ENCODE measurements at regions not wholly inside any gene's neighbourhood (a gene's known extent, or its start where the extent isn't known, plus 50 kb on each side); places are given as distances from the start of the nearest gene placed in this dataset.

DNA sequence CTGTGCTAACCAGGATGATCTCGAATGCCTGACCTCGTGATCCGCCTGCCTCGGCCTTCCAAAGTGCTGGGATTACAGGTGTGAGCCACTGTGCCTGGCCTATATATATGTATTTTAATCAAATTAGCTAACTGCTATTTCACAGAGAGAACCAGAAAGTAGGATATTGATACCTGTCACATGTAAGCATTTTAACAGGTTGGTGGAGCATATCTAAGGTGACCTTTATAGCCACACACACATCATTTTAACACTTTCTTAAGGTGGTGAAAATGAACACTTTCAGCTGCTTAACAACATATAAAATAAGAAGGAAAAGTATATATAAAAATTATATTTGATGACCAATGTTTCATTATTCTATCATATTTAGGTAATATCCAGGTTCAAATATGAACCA, 57.0 kb upstream of the ATF7IP start:
- TF ChIP-seq, protein P1, sequence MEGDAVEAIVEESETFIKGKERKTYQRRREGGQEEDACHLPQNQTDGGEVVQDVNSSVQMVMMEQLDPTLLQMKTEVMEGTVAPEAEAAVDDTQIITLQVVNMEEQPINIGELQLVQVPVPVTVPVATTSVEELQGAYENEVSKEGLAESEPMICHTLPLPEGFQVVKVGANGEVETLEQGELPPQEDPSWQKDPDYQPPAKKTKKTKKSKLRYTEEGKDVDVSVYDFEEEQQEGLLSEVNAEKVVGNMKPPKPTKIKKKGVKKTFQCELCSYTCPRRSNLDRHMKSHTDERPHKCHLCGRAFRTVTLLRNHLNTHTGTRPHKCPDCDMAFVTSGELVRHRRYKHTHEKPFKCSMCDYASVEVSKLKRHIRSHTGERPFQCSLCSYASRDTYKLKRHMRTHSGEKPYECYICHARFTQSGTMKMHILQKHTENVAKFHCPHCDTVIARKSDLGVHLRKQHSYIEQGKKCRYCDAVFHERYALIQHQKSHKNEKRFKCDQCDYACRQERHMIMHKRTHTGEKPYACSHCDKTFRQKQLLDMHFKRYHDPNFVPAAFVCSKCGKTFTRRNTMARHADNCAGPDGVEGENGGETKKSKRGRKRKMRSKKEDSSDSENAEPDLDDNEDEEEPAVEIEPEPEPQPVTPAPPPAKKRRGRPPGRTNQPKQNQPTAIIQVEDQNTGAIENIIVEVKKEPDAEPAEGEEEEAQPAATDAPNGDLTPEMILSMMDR (conservative IDR thresholded peaks at IDR 0.05), result no peak
- no peaks in the 10 kb centered on the region for H3K36me3 Mint-ChIP-seq (ENCODE audit: low read depth)
- Histone ChIP-seq H3K27me3 (ENCODE audit: control insufficient read depth, insufficient read depth, low read length, poor library complexity, severe bottlenecking) (no peaks in the 10 kb centered on the region), H3K4me3 (ENCODE audit: low read length) (no peak overlapping the region), H3K27ac (ENCODE audit: low read depth, low read length) (no peak overlapping the region), H3K4me1 (ENCODE audit: control insufficient read depth, insufficient read depth, low read length) (no peaks in the 10 kb centered on the region), H3K36me3 (ENCODE audit: control insufficient read depth, insufficient read depth, low read length) (no peaks in the 10 kb centered on the region), H3K9ac (ENCODE audit: extremely low read depth, low read length, poor library complexity, severe bottlenecking) (no peak overlapping the region), H3K9me3 (ENCODE audit: control insufficient read depth, low read length) (no peaks in the 10 kb centered on the region)
- H3K4me3 Mint-ChIP-seq, result no peak overlapping the region
- 92% methylated on average over 4 of the region's 4 CpGs; no CpG with 5 or more reads in 1 of the 2 experiments for WGBS, 2 experiments (ENCODE audit: insufficient coverage in 1 of 2, insufficient read length in 1 of 2)
- no peak overlapping the region for H3K27ac Mint-ChIP-seq
- no peak for DNase-seq
- H3K4me1 Mint-ChIP-seq, result no peaks in the 10 kb centered on the region
- no peaks in the 10 kb centered on the region for H3K27me3 Mint-ChIP-seq (ENCODE audit: insufficient read depth)
- H3K9me3 Mint-ChIP-seq, result peaks cover 32% of the 10 kb centered on the region

DNA sequence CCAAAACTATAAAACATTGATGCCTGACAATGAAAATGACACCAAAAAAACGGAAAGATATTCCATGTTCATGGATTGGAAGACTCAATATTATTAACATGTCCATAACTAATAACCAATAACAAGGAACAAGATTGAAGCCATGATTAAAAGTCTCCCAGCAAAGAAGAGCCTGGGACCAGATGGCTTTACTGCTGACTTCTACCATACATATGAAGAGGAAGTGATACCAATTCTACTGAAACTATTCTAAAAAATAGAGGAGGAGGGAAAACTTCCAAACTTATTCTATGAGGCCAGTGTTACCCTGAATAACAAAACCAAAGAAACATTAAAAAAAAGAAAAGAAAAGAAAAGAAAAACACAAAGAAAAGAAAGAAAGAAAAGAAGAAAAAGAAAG, 54.6 kb upstream of the ATF7IP start:
- WGBS, 2 experiments (ENCODE audit: insufficient coverage in 1 of 2, insufficient read length in 1 of 2), result 88% methylated on average over 1 of the region's 1 CpG; no CpG with 5 or more reads in 1 of the 2 experiments
- H3K4me3 ChIP-seq (ENCODE audit: low read length), result no peak overlapping the region
- no peaks in the 10 kb centered on the region for H3K9me3 ChIP-seq (ENCODE audit: control insufficient read depth, low read length)
- DNase-seq, result no peak
- H3K9ac ChIP-seq (ENCODE audit: extremely low read depth, low read length, poor library complexity, severe bottlenecking), result no peak overlapping the region
- H3K27ac ChIP-seq (ENCODE audit: low read depth, low read length), result no peak overlapping the region
- no peaks in the 10 kb centered on the region for H3K27me3 Mint-ChIP-seq (ENCODE audit: insufficient read depth)
- no peaks in the 10 kb centered on the region for H3K27me3 ChIP-seq (ENCODE audit: control insufficient read depth, insufficient read depth, low read length, poor library complexity, severe bottlenecking)
- no peak overlapping the region for H3K4me3 Mint-ChIP-seq
- no peaks in the 10 kb centered on the region for H3K36me3 Mint-ChIP-seq (ENCODE audit: low read depth)
- no peaks in the 10 kb centered on the region for H3K4me1 ChIP-seq (ENCODE audit: control insufficient read depth, insufficient read depth, low read length)
- H3K36me3 ChIP-seq (ENCODE audit: control insufficient read depth, insufficient read depth, low read length), result no peaks in the 10 kb centered on the region
- TF ChIP-seq, protein P1 (conservative IDR thresholded peaks at IDR 0.05), result no peak
- H3K27ac Mint-ChIP-seq, result no peak overlapping the region
- H3K9me3 Mint-ChIP-seq, result peaks cover 26% of the 10 kb centered on the region
- no peaks in the 10 kb centered on the region for H3K4me1 Mint-ChIP-seq

DNA sequence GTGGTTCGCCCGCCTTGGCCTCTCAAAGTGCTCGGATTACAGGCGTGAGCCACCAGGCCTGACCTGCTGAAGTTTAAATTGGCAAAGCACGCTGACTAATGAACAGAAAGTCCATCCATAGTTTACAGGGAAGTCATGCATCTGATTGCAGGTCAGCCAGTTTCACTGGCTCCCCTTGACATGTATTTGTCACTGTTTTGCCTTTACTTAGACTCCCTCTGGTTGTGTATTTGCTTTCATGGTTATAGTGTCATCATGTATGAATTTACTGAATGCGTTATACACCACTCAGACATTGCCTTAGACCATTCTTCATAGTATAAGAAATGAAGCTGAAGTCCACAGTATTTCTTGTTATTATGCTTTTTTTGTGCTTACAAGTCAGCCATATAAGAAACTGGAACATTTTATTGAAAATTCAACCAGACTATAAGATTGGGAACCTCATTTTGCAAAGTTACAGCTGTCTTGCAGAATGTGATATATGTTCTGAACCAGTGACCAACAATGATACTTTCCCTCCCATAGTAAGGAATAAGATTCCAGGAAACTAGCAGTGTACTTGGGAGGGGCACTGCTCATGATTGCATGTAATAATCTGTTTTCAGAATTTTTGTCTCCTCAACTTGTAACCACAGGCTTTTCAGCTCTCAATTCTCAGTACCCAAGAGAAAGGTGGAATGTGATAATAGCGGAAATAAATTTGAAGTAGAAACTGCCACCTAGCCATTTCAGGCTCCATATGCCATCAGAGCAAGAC, 51.9 kb upstream of the ATF7IP start:
- H3K27me3 ChIP-seq (ENCODE audit: control insufficient read depth, insufficient read depth, low read length, poor library complexity, severe bottlenecking), result no peaks in the 10 kb centered on the region
- peaks cover 20% of the 10 kb centered on the region for H3K9me3 Mint-ChIP-seq
- TF ChIP-seq, protein P1 (conservative IDR thresholded peaks at IDR 0.05), result no peak
- WGBS, 2 experiments (ENCODE audit: insufficient coverage in 1 of 2, insufficient read length in 1 of 2), result 87 to 93% methylated on average over 4 to 7 of the region's 7 CpGs
- H3K36me3 Mint-ChIP-seq (ENCODE audit: low read depth), result no peaks in the 10 kb centered on the region
- no peak overlapping the region for H3K27ac ChIP-seq (ENCODE audit: low read depth, low read length)
- peaks cover 1% of the 10 kb centered on the region for H3K4me1 Mint-ChIP-seq
- no peak overlapping the region for H3K4me3 ChIP-seq (ENCODE audit: low read length)
- H3K27ac Mint-ChIP-seq, result no peak overlapping the region
- no peak overlapping the region for H3K4me3 Mint-ChIP-seq
- no peaks in the 10 kb centered on the region for H3K9me3 ChIP-seq (ENCODE audit: control insufficient read depth, low read length)
- no peak overlapping the region for H3K9ac ChIP-seq (ENCODE audit: extremely low read depth, low read length, poor library complexity, severe bottlenecking)
- no peaks in the 10 kb centered on the region for H3K4me1 ChIP-seq (ENCODE audit: control insufficient read depth, insufficient read depth, low read length)
- H3K36me3 ChIP-seq (ENCODE audit: control insufficient read depth, insufficient read depth, low read length), result no peaks in the 10 kb centered on the region
- DNase-seq, result peak; percentile 1
- H3K27me3 Mint-ChIP-seq (ENCODE audit: insufficient read depth), result no peaks in the 10 kb centered on the region
